G401.6 (cell line): ENCODE measurements at regions not wholly inside any gene's neighbourhood (a gene's known extent, or its start where the extent isn't known, plus 50 kb on each side); places are given as distances from the start of the nearest gene placed in this dataset.
"Not testable (repeated sequence)": the region's sequence is repeated elsewhere in the genome, so short reads cannot be mapped to it uniquely, and the experiment has no call there.

Source experiments
- FAIRE-seq: peaks from 2 replicates; lab custom pipeline; 2012; peaks lifted over from hg19 to GRCh38; lab: Jason Lieb, UNC

DNA sequence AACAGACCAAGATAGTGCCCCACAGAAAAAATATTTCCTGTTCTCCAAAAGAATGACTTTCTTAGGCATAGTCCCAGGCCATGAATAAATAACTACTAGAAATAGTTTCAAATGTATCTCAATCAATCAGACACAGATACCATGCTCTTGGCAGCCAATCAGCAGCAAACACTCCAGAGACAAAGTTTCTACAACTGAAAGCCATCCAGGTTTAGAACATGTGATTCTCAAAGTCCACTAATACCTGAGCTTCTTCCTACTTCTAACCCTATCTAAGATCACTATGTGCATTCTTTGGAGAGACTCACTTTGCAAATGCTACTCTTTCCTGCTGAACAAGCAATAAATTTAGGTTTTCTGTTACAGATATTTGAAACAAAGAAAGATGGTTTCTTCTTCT is 425.8 kb upstream of the GRIN3A start:
- no peak for FAIRE-seq

DNA sequence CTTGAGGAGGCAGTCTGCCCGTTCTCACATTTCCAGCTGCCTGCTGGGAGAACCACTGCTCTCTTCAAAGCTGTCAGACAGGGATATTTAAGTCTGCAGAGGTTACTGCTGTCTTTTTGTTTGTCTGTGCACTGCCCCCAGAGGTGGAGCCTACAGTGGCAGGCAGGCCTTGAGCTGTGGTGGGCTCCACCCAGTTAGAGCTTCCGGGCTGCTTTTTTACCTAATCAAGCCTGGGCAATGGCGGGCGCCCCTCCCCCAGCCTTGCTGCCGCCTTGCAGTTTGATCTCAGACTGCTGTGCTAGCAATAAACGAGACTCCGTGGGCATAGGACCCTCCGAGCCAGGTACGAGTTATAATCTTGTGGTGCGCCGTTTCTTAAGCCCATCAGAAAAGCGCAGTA is 414.6 kb upstream of the GRIN3A start:
- not testable (repeated sequence) for FAIRE-seq

- FAIRE-seq = no peak
Measured at GRCh38 chr9:102135768-102136167, 397.3 kb upstream of the GRIN3A start.

DNA sequence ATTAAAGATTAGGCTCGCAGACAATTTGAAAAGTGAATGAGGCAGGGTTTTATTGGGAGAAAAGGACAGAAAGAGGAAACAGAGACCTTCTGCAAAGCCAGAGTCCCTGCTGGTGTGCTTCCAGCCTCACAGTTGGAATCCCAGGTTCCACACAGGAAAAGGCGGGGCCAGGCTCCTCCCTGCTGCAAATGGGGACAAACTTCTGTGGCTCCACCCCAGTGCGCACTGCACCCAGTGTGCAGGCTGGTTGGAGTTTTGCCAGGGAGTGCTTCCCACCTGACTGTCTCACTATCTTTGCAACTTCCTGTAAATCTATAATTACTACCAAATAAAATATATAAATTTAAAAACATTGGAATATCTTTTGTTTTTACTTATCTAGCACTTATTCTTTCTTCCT is 386.0 kb upstream of the GRIN3A start:
- FAIRE-seq = no peak

DNA sequence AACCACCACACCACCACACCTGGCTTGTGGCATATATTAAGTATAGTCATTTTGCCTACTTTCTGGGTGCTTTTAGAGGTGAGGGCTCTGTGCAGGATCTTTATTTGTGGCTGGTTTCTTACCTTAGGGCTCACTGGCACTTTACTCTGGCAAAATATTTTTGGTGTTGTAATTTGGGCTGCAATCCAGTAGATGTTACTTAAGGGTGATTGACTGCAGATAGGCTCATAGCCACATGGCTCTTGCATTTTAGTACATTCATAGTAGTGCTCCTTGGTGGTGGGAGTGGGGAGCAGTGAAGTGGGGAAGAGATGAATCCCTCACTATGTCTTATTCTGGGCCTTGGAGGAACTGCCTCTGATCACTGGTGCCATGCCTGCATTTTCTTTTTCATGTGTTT is 376.1 kb upstream of the GRIN3A start:
- no peak for FAIRE-seq

DNA sequence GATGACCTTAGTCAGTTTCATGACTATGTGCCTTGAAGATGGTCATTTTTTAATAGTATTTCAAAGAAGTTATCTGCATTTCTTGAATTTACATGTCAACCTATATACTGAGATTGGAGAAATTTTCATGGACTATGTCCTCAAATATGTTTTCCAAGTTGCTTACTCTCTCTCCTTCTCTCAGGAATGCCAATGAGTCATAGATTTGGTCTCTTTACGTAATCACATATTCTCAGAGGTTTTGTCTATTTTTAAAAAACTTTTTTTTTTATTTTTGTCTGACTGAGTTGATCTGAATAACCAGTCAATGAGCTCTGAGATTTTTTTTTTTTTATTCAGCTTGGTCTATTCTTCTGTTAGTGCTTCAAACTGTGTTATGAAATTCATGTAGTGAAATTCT is 374.7 kb upstream of the GRIN3A start:
- no peak for FAIRE-seq

GRCh38 chr9:102106439-102106838 is 368.0 kb upstream of the GRIN3A start:
- no peak for FAIRE-seq

DNA sequence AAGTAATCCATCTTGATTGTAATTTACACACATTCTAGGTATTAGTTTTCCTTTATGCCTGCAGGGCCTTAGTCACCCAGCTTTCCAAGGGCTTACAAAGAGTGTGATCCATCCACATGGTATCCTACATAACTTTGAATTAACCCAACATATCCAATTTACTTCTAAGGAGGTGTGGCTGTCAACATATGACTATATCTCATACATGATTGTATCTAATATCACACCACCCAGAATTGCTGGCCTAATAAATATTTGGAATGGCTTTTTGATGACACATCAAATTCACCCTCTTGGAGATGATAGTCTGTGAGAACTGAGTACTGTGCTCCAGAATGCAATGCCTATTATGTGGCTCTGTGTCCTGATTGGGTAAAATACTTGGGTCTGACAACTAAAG is 363.3 kb upstream of the GRIN3A start:
- FAIRE-seq = no peak

- FAIRE-seq = no peak
Measured at GRCh38 chr9:102087141-102087540, 348.7 kb upstream of the GRIN3A start.

- FAIRE-seq = no peak
Measured at GRCh38 chr9:102085548-102085947, 347.1 kb upstream of the GRIN3A start.

DNA sequence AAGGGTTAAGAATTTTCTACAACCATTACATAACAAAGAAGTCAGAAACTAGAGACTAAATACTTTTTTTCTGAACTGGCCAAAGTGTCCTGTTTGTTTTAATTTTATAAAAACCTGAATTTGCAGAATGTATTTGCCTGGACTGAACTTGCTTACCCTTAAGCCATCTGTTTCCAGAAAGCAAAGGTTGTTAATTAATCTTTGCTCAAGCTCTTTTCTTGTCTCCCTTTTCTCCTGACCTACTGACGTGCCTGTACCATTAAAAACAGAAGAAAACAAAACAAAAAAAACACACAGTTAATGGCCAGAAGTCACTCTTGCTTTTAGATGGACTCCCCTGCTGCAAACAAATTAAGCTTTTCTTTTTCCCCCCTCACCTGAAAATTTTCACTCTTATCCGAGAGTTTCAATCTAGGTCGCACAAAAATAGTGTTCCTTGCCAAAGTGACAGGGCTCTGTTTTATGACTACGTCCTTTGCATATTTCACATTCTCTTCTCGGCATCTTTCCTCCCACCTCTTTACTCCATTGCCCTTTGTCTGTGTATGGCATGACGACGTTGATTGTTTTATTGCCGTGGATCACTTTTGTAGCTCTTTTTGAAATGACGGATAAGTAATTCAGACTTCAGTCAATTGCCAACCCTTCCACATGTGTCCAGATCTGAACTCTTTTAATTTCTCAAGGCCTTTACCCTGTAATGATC is 333.8 kb upstream of the GRIN3A start:
- no peak for FAIRE-seq

DNA sequence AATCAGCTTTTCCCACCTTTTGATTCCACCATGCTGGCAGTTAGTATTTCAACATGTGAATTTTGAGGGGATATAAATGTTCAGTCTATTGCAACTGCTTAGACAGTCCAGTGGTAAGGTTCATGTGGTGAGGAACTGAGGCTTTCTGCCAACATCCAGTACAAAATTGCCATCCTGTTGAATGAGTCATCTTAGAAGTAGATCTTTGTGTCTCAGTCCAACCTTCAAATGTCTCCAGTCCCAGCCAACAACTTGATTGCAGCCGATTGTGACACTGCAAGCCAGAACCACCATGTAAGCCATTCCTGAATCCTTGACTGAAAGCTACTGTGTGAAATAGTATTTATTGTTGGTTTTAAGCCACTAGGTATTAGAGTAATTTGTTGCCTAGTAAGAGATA is 331.5 kb upstream of the GRIN3A start:
- no peak for FAIRE-seq

DNA sequence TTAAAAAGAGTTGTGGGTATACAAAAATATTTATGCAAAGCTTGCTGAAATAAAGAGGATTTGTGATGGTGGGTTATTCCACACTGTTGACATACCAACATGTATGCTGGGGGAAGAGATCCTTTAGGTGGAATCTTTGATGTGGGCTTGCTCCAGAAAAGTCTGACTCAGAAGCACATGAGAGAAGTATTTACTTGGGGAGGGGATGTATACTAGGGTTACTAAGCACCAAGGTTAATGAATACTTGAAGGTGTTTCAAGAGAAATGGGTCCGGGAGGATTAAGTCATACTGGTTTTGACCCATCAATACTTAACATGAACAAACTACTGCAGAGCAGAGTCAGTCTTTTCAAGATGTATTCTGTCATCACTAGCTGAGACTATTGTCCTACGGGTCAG is 316.4 kb upstream of the GRIN3A start:
- no peak for FAIRE-seq

DNA sequence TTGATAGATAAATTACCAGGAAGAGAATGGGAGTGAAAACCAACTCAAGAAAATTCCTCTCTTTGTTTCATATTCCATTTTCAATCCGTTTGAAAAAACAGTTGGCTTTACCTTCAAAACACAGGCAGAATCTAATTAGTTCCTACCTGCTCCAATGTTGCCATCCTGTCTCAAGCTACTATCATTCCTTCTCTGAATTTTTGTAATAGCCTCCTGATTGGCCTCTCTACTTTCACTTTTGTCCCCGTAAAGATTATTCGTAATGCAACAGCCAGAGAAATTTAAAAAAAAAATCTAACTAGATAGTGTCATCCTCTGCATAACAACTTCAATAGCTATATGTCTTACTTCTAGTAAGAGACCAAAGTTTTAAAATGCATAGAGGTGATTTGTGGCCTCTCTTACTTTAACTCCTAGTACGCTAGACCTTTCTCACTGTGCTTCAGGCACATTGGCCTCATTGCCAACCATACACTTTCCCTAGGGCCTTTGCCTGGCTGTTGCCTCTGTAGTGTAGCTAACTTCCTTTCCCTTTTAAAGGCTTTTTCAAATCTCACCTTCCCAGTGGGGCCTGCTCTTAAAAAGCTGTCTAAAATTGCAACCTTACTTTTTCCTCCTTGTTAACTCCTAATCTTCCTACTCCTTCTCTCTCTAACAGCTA is 311.3 kb upstream of the GRIN3A start:
- FAIRE-seq = no peak

GRCh38 chr9:102047549-102047948 is 309.1 kb upstream of the GRIN3A start:
- no peak for FAIRE-seq

DNA sequence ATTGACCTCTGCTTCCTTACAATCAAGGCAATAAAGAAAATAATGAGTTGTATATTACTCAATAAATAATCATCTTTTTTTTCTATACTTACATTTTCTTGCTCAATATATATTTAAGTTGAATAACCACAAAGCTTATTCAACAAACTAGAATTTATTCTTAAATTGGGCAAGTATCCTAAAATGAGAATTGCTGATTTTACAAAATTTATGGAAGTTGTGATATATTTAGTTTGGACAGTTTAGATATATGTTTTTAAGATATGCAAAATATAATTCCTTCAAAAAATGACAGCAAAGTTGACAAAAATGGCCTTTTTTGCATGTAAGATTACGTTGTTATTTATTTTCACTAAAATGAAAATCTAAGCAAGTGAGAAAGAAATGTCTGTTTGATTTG is 305.7 kb upstream of the GRIN3A start:
- FAIRE-seq = no peak

- FAIRE-seq = no peak
Measured at GRCh38 chr9:102038006-102038405, 299.6 kb upstream of the GRIN3A start.

DNA sequence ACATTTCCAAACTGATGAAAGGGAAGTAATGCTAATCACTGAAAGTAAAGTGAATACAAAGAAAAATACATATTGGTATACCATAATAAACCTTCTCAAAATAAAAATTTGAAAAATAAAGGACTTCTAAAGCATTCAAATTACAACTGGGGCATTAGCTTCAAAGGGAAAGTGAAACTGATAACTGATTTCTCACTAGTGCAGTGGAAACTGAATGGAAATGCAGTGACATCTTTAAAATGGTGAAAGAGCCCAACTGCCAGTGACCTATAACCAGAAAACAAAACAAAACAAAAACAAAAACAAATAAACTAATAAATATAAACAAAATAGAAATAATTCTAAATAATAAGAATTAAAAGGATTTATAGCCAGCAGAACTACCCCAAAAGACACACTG is 297.5 kb upstream of the GRIN3A start:
- FAIRE-seq = no peak

DNA sequence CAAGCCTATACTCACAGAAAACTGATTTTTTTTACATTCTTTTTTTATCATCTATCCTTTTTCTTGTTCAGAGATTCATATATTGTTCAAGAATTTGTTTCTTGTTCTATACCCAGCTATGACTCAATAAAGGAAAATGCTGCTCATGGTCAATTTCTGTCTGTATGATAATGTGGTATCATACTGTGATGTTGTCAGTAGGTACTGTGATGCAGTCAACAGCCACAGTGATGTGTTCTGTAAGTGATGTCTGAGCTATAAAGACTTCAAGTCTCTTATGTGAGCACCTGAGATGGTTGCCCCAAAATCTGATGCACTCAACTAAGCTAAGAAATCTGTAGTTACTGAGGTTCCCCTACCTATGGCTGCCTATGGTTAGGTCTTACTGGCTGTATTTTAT is 294.2 kb upstream of the GRIN3A start:
- no peak for FAIRE-seq

- FAIRE-seq = no peak
Measured at GRCh38 chr9:102000956-102001355, 262.5 kb upstream of the GRIN3A start.

- no peak for FAIRE-seq
Measured at GRCh38 chr9:101999441-101999840, 261.0 kb upstream of the GRIN3A start.

DNA sequence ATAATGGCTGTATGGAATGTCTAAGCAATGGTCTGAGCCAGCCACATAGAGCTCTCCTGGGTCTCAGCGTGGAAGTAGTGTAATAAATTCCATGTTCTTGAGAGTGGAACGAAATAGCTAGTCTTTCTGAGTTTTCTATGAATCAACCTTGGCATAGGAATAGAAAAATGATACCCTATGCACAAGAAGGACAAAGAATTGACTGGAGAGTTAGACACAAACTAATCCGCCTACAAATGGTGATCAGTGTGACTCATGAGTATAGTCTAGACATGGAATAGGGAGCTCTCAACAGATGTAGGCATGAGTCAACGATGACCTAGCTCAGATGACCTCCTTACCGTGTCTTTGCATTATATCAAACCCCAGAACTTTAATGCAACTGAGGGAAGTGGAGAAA is 256.8 kb upstream of the GRIN3A start:
- FAIRE-seq = no peak

GRCh38 chr9:101993771-101994170 is 255.3 kb upstream of the GRIN3A start:
- FAIRE-seq = no peak

GRCh38 chr9:101991926-101992325 is 253.5 kb upstream of the GRIN3A start:
- FAIRE-seq = no peak
